ENCODE measurements at regions not wholly inside any gene's neighbourhood (a gene's known extent, or its start where the extent isn't known, plus 50 kb on each side); places are given as distances from the start of the nearest gene placed in this dataset.
"Not testable (repeated sequence)": the region's sequence is repeated elsewhere in the genome, so short reads cannot be mapped to it uniquely, and the experiment has no call there.

GRCh38 chr5:136563489-136563888 is 198.1 kb upstream of the TRPC7 start:
- TF ChIP-seq, protein P1, sequence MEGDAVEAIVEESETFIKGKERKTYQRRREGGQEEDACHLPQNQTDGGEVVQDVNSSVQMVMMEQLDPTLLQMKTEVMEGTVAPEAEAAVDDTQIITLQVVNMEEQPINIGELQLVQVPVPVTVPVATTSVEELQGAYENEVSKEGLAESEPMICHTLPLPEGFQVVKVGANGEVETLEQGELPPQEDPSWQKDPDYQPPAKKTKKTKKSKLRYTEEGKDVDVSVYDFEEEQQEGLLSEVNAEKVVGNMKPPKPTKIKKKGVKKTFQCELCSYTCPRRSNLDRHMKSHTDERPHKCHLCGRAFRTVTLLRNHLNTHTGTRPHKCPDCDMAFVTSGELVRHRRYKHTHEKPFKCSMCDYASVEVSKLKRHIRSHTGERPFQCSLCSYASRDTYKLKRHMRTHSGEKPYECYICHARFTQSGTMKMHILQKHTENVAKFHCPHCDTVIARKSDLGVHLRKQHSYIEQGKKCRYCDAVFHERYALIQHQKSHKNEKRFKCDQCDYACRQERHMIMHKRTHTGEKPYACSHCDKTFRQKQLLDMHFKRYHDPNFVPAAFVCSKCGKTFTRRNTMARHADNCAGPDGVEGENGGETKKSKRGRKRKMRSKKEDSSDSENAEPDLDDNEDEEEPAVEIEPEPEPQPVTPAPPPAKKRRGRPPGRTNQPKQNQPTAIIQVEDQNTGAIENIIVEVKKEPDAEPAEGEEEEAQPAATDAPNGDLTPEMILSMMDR (IDR thresholded peaks at IDR 0.05; ENCODE audit: extremely low read depth, missing control alignments) = no peak
- no peak for DNase-seq (ENCODE audit: low spot score)

GRCh38 chr5:136560126-136560525 is 194.8 kb upstream of the TRPC7 start:
- DNase-seq (ENCODE audit: low spot score) = no peak
- TF ChIP-seq, protein P1 (IDR thresholded peaks at IDR 0.05; ENCODE audit: extremely low read depth, missing control alignments) = no peak

DNA sequence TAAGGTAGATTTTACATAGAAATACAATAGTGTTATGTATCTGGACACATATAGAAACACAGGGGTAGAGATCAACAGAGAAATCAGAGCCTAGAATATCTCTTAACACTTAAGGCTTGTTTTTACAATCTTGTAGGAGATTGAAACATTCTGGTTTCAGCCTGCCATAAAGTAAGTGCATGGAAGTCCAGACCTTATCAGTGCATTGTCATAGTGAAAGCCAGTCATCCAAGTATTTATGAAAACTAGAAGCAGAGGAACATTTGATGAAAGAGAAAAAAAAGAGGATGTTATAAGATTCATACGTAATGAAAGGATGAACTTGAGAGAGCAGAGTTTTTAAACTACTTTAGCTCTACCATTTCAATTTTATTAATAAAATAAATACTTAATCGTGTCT is 194.3 kb upstream of the TRPC7 start:
- no peak for DNase-seq (ENCODE audit: low spot score)
- TF ChIP-seq, protein P1 (IDR thresholded peaks at IDR 0.05; ENCODE audit: extremely low read depth, missing control alignments) = no peak

- not testable (repeated sequence) for DNase-seq (ENCODE audit: low spot score)
Measured at GRCh38 chr5:136547096-136547495, 181.8 kb upstream of the TRPC7 start.

DNA sequence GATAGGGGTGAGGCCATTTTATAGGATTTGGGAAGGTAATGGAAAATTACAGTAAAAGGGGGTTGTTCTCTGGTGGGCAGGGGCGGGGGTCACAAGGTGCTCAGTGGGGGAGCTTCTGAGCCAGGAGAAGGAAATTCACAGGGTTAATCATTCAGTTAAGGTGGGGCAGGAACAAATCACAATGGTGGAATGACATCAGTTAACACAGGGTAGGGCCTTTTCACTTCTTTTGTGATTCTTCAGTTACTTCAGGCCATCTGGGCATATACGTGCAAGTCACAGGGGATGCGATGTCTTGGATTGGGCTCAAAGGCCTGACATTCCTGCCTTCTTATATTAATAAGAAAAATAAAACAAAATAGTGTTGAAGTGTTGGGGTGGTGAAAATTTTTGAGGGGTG is 181.1 kb upstream of the TRPC7 start:
- not testable (repeated sequence) for DNase-seq (ENCODE audit: low spot score)

DNA sequence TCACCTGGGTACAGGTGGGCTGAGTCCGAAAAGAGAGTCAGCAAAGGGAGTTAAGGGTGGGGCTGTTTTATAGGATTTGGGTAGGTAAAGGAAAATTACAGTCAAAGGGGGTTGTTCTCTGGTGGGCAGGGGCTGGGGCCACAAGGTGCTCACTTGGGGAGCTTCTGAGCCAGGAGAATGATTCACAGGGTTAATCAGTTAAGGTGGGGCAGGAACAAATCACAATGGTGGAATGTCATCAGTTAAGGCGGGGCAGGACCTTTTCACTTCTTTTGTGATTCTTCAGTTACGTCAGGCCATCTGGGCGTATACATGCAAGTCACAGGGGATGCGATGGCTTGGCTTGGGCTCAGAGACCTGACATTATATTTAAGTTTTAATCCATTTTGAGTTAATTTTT is 179.7 kb upstream of the TRPC7 start:
- not testable (repeated sequence) for DNase-seq (ENCODE audit: low spot score)

DNA sequence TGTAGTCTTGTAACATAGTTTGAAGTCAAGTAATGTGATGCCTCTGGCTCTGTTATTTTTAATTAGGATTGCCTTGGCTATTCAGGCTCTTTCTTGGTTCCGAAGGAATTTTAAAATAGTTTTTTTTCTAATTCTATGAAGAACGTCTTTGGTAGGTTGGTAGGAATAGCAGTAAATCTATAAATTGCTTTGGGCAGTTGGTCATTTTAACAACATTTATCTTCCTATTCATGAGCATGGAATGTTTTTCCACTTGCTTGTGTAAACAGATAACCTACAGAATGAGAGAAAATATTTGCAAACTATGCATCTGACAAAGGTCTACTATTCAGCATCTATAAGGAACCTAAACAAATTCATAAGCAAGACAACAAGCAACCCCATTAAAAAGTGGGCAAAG is 173.2 kb upstream of the TRPC7 start:
- TF ChIP-seq, protein P1 (IDR thresholded peaks at IDR 0.05; ENCODE audit: extremely low read depth, missing control alignments) = no peak

GRCh38 chr5:136529081-136529480 is 163.7 kb upstream of the TRPC7 start:
- DNase-seq (ENCODE audit: low spot score) = no peak
- TF ChIP-seq, protein P1 (IDR thresholded peaks at IDR 0.05; ENCODE audit: extremely low read depth, missing control alignments) = no peak

More for the DNA sequence above, 173.2 kb upstream of the TRPC7 start:
- DNase-seq (ENCODE audit: low spot score) = no peak

DNA sequence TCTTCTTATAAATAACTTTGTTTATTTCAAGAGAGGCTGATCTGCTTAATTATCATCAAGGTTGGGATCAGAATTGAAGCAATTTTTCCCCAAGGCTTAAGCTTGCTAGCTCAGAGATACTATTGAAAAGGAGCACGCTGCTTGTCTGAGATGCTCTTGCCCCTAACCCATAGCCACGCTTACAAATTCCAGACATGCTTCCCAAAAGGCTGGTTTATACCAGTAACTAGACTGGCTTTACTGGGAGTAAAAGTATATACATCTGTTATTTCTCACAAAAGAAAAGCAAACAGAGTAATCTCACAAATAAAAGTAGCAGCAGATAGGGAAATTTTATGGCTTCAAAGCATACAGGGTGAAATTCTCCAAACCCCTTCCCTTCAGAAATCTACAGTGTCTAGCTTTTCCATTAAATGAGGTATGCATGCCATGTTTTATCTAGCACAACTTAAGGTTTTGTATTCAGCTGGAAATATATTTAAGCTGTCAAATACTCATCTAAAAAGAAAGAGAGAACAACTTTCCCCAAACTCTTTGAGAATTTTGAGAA is 163.2 kb upstream of the TRPC7 start:
- TF ChIP-seq, protein P1 (IDR thresholded peaks at IDR 0.05; ENCODE audit: extremely low read depth, missing control alignments) = no peak
- no peak for DNase-seq (ENCODE audit: low spot score)

Data from GM20000 (cell line).